Mucosa of descending colon (tissue), 3 donors: ENCODE measurements at regions not wholly inside any gene's neighbourhood (a gene's known extent, or its start where the extent isn't known, plus 50 kb on each side); places are given as distances from the start of the nearest gene placed in this dataset.

Source experiments
- ATAC-seq: fragments of 200-7000 bp; cut with Tn5 transposase; one replicate; pipeline ENCODE4 v1.9.1; 2020; ENCODE audit warnings: mild to moderate bottlenecking, moderate library complexity
- DNase-seq, 3 donors: peaks; one replicate each; pipeline ENCODE4 v3.0.0-alpha.2; 2020
- H3K36me3 ChIP-seq: fragments of 200-600 bp; one replicate; pipeline ENCODE4 v1.8.0; 2021; ENCODE audit warnings: low read depth, mild to moderate bottlenecking
- H3K4me1 ChIP-seq: fragments of 200-600 bp; one replicate; pipeline ENCODE4 v1.8.0; 2021; ENCODE audit warnings: low read depth, mild to moderate bottlenecking
- H3K4me3 ChIP-seq: fragments of 200-600 bp; one replicate; pipeline ENCODE4 v1.8.0; 2021; ENCODE audit warnings: mild to moderate bottlenecking
- H3K9me3 ChIP-seq: fragments of 200-600 bp; one replicate; pipeline ENCODE4 v1.8.0; 2021; ENCODE audit warnings: mild to moderate bottlenecking
- CTCF ChIP-seq: fragments of 200-600 bp; IDR thresholded peaks from one replicate; pipeline ENCODE4 v1.8.0; 2022; ENCODE audit warnings: antibody characterized with exemption, mild to moderate bottlenecking
- intact Hi-C, 2 donors: fragments of 100-400 bp; cut with DNase I in 1 of 2; cut with micrococcal nuclease in 1 of 2; formaldehyde crosslinking; loops; one replicate each; pipeline versions ENCODE4 v1.11.0 to v1.11.1; 2022; cut with DNase I, micrococcal nuclease
- donor health status: DM: no; HTN: no; CAD: no; lungs with moderate emphysema.
- donor health status: DM: no; HTN: no; CAD: no.
- donor health status: DM: no; HTN: yes; CAD: no.

GRCh38 chr13:102510072-102510471, 86.7 kb upstream of the TPP2 start:
- Histone ChIP-seq H3K9me3 (no peaks in the 10 kb centered on the region), H3K36me3 (no peaks in the 10 kb centered on the region), H3K4me1 (no peaks in the 10 kb centered on the region), H3K4me3 (no peak overlapping the region)
- ATAC-seq (no peak), DNase-seq (no peak)
- TF ChIP-seq CTCF = no peak
- intact Hi-C loops = no loop called here

DNA sequence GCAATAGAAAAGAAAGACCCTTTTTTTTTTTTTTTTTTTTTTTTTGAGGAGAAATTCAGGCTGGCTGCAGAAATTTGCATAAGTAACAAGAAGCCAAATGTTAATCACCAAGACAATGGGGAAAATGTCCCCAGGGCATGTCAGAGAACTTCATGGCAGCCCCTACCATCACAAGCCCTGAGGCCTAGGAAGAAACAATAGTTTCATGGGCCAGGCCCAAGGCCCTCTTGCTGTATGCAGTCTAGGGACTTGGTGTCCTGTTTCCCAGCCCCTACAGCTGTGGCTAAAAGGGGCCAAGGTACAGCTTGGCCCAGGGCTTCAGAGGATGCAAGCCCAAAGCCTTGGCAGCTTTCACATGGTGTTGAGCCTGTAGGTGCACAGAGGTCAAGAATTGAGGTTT, 88.4 kb upstream of the TPP2 start:
- no peak for DNase-seq
- ATAC-seq = no peak
- Histone ChIP-seq H3K9me3 (no peaks in the 10 kb centered on the region), H3K4me1 (no peaks in the 10 kb centered on the region), H3K4me3 (no peak overlapping the region), H3K36me3 (no peaks in the 10 kb centered on the region)
- intact Hi-C loops = no loop called here
- no peak for TF ChIP-seq CTCF

DNA sequence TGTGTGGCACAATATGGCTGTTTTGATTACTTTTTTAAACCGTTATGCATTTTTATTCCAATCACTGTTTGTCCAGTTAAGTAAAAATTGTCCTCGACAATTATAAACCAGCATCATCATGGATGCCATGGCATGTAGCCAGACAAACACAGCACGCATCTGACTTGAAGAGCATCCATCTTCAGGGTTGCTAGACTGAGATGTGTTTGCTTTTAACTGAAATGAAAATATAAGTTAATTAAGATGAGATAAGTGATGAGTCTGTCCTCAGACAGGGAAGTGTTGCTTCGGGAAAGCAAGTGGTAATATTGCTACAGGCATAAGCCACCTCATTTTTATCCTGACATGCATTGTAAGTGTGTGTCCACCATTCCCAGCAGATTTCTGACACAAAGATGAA, 92.8 kb upstream of the TPP2 start:
- ATAC-seq (no peak), DNase-seq (no peak)
- TF ChIP-seq CTCF = no peak
- Histone ChIP-seq H3K9me3 (no peaks in the 10 kb centered on the region), H3K4me1 (no peaks in the 10 kb centered on the region), H3K36me3 (no peaks in the 10 kb centered on the region), H3K4me3 (no peak overlapping the region)
- intact Hi-C loops = no loop called here

DNA sequence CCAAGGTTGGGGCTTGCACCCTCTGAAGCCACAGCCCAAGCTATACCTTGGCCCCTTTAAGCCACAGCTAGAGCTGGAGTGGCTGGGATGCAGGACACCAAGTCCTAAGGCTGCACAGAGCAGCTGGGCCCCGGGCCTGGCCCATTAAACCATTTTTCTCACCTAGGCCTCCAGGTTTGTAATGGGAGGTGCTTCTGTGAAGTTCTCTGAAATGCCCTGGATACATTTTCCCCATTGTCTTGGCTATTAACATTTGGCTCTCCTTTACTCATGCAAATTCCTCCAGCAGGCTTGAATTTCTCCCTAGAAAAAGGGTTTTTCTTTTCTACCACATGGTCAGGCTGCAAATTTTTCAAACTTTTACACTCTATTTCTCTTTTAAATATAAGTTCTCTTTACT, 93.8 kb upstream of the FGF14 start:
- intact Hi-C loops = no loop called here
- DNase-seq (no peak), ATAC-seq (no peak)
- Histone ChIP-seq H3K4me1 (no peaks in the 10 kb centered on the region), H3K9me3 (no peaks in the 10 kb centered on the region), H3K36me3 (no peaks in the 10 kb centered on the region), H3K4me3 (no peak overlapping the region)
- no peak for TF ChIP-seq CTCF

DNA sequence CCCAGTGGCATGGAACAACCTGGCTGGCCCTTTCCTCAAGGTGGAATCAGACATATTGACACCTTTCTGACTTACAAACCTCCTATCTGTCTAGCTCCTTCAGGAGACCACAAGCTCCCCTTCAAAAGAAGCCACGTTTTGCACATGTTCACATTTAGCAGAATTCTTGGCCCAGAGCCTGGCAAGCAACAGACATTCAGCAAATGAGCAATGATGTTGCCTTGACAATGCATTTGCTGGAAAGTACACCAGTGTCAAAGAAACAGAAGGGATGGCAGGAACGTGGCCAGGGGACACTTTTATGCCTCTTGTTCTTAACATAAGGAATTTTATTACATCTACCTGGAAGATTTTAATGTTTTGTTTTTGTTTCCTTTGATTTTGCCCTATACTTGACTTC, 85.5 kb upstream of the FGF14 start:
- no peak overlapping the region for H3K4me3 ChIP-seq
- intact Hi-C loops = no loop called here
- ATAC-seq (no peak), DNase-seq (no peak)
- H3K4me1 ChIP-seq = no peaks in the 10 kb centered on the region
- no peaks in the 10 kb centered on the region for H3K9me3 ChIP-seq
- H3K36me3 ChIP-seq = no peaks in the 10 kb centered on the region
- no peak for TF ChIP-seq CTCF

GRCh38 chr13:102484329-102484728, 82.5 kb upstream of the FGF14 start:
- Histone ChIP-seq H3K4me3 (no peak overlapping the region), H3K36me3 (no peaks in the 10 kb centered on the region), H3K9me3 (no peaks in the 10 kb centered on the region), H3K4me1 (no peaks in the 10 kb centered on the region)
- no peak for TF ChIP-seq CTCF
- intact Hi-C loops = no loop called here
- DNase-seq (no peak), ATAC-seq (no peak)
